ENCODE measurements at regions not wholly inside any gene's neighbourhood (a gene's known extent, or its start where the extent isn't known, plus 50 kb on each side); places are given as distances from the start of the nearest gene placed in this dataset.
"Not testable (repeated sequence)": the region's sequence is repeated elsewhere in the genome, so short reads cannot be mapped to it uniquely, and the experiment has no call there.

DNA sequence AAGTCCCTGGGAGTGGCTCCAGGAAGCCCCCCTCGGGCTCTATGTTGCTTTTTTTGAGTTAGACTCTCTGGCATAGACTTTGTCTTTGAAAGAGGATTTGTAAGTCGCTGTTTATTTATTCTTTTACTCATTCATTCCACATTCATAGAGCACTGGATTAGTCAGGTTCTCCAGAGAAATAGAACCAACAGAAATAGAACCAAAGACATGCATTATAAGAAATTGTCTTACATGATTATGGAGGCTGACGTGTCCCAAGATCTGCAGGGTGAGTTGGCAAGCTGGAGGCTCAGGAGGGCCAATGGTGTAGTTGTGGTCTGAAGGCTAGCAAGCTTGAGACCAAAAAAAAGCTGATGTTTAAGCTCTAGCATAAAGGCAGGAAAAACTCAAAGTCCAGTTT, 98.3 kb upstream of the CHD6 start:
- DNase-seq, result no peak

DNA sequence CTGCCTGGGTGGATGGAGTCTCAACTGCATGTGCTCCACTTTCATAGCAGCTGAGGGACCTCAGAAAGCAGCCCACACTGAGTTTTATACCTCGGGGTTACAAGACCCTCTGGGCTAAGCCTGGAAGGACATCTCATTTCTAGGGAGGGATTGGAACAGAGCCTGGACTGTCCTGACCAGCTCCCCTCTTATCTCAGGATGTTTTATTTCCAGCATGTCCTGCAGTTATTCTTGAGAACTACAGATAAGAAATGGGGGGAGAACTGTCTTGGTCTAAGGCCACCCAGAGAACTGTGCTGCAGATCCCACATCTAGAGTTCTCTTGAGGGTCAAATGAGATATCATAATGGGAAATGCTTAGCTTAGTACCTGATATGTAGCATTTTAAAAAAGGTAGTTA, 97.3 kb upstream of the CHD6 start:
- DNase-seq, result no peak

DNA sequence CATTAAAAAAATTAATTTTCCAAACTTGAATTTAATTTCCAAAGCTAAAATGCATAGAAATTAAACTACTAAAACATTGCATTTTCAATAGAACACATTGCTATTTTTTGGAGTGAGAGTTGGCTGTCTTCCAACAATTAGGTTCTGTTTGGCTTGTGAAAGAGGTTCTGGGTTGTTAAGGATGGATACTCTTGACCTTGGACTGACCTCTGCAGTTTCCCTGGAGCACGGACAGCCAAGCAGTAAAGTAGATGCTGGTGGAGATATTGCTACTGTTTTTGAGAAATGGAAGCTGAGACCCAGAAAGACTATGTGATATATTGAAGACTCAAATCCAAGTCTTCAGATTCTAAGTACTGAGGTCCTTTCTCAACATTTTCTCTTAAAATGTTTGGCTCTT, 95.9 kb upstream of the CHD6 start:
- no peak for DNase-seq

- DNase-seq, result no peak
Measured at GRCh38 chr20:41704896-41705295, 86.7 kb upstream of the CHD6 start.

DNA sequence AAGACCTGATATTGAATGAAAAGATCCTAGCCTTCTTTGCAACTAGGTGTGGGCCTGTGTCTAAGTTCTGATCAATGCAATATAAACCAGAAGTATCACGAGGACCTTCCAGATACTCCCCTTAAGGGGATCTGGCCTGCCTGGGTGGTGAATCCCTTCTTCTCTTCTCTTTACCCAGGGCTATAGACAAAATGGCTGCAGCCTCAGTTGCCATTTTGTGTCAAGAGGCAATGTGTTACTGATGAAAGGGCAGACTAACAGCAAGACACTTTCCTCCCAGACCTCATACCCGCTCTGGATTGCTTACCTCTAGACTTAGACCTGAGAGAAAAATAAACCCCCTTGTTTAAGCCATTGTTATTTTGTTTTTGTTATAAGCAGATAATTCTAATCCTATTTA, 84.5 kb upstream of the CHD6 start:
- DNase-seq, result no peak

GRCh38 chr20:41701588-41702348, 83.6 kb upstream of the CHD6 start:
- DNase-seq, result no peak

GRCh38 chr20:41699673-41700072, 81.5 kb upstream of the CHD6 start:
- DNase-seq, result not testable (repeated sequence)

DNA sequence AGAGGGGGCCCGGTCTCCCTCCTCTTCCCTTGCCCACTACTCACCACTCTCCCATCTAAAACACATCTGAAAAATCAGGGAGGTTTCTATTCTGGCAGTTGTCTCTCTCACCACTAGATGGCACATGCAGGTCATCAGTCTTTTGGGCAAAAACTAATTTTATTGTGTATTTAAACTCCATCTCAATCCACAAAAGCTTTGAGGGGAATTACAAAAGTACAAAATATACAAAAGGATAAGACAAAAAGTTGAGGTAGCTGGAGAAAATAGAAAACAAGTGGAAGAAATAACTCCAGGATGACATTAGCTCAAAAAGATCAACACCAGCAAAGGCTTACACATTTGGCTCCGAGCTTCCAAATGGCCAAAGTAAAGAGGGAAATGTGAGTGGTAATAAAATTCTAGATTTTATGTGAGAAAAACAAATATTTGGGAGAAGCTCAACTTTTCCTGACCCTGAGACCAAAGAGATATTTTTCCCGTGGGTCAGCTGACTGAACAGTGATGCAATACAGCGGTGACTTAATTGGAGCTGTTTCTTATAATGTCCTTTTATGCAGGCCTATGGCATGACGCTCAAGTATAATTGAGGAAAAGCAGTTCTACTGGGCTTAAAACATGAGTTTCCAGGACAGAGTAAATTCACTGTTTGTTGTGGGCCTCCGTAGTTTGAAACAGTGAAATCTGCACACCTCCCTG, 79.8 kb upstream of the CHD6 start:
- DNase-seq, result peak; percentile 75 to 84

DNA sequence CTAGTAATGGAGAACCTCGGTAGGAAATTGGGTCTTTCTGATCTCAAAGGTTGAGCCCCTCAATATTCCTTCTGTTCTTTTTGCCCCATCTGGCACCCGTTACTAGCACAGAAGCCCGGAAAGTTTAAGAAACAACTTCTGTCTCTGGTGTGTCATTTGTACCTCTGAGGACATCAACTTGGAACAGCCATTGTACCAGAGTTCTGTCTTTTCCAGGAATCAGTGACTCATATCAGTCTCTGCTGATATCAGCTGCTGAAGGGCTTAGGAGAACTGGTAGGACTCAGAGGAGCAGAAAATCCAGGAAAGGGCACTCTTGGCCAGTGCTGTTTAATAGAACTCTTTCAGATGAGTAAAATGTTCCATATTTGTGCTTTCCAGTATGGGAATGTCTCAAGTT, 78.3 kb upstream of the CHD6 start:
- no peak for DNase-seq

- DNase-seq, result no peak
Measured at GRCh38 chr20:41694796-41695195, 76.6 kb upstream of the CHD6 start.

DNA sequence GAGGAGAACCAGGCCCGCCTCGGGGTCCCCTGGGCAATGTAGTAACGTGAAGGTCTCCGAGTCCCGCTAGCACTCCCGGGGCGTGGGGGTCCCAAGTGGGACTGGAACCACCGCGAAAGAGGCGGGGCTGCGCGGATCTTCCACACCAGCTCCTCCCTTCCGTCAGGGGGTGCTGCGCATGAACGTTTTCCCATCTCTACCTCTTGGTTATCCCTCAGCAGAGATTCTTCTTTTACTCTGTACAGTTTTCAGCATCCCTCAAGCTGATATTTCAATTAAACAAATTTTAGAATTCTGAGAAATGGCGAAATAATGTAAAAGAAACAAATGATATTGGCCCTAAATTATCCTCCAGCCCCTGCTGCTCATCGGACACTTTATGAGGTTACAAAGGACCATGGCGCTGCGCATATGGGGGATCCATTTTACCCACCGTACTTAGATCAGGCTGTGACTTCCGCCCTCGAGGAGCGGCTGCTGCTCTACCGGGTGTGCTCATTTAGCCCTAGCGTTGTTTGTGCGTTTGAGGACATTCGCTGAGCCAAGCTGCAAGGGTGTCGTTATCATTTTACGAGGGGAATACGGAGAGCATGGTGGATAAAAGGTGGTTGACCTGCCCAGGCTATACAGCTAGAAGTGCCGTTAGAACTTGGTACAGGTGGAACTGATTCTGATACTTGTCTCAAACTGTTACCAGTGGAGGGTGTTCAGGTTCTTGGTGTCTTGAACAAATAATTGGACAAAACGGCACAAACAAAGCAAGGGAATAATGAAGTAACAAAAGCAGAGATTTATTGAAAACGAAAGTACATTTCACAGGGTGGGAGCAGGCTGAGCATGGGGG, 75.2 kb upstream of the CHD6 start:
- peak; percentile 93 to 94 for DNase-seq

DNA sequence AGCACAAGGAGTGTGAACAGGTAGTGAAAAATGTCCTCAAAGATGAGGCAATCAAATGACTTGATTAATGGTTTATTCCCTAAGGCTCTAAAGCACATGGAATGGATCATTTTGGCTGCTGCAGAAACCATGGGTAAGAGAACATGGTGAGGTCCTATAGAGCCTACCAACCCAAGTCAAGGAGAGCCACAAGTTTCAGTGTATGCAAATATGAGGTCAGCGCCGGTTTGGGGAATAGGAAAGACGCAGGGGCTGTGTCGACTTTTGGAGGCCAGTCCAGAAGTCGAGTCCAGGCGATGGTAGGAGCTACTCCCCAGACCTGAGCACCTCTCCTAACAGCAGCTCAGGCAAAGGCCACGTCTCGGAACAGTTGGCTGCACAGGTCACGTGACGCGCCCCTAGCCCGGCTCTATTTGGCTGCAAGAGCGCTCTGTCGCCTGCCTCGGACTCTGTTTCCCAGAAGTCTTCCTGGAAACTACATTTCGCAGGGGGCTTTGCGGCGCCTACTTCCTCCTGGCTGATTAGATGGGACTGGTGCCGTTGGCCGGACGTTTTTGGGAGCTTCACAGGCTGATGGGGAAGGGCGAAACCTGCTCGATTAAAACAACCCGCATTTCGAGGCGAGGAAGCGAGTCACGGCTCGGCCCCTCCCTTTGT, 74.4 kb upstream of the CHD6 start:
- peak; percentile 84 to 87 for DNase-seq

GRCh38 chr20:41691443-41691842, 73.3 kb upstream of the CHD6 start:
- DNase-seq, result no peak

DNA sequence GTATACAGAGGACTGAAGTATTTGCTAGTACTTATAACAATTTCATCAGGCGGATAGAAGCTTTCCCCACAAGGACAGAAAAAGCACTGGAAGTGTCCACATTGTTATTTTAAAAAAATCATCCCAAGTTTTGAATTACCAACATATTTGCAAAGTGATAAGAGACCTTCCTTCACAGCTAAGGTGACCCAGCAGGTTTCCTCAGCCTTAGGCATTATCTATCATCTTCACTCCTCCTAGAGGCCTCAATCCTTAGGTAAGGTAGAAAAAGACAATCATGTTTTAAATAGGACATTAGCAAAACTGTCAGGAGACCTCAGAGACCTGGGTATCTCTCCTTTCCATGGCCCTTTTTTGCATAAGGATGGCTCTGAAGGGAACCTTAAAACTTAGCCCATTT, 72.5 kb upstream of the CHD6 start:
- no peak for DNase-seq

DNA sequence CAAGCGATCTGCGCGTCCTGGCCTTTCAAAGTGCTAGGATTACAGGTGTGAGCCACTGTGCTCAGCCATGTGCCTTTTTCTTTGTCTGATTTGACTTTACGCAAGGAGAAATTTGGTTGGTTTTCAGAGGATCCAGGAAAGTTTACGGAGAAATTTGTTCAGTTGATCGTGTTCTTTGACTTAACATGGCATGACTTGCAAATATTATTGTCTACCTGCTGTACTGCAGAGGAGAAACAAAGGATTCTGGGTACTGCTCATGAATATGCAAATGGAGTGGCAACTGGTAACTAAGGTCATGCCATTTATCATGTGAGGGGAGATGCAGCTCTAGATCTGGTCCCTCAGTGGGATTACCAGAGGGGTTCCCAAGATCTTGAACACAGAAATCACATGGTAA, 68.8 kb upstream of the CHD6 start:
- no peak for DNase-seq

- DNase-seq, result not testable (repeated sequence)
Measured at GRCh38 chr20:41685145-41685544, 67.0 kb upstream of the CHD6 start.

DNA sequence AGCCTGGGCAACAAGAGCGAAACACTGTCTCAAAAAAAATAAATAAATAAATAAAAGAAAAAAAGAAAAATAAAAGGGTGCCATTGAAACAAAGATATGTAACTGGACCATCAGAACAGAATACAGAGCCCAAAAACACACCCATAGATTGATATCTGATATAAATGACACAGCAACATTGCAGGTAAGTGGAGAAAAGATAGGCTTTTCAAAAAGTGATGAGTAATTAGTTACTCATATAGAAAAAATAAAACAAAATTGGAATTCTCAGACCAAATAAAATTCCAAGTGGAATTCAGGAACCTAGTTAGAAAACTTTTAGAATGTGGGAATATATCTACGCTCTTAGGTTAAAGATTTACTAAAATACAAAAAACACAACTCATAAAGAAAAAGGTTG, 60.6 kb upstream of the CHD6 start:
- no peak for DNase-seq

- DNase-seq, result no peak
Measured at GRCh38 chr20:41672282-41672681, 54.1 kb upstream of the CHD6 start.

DNA sequence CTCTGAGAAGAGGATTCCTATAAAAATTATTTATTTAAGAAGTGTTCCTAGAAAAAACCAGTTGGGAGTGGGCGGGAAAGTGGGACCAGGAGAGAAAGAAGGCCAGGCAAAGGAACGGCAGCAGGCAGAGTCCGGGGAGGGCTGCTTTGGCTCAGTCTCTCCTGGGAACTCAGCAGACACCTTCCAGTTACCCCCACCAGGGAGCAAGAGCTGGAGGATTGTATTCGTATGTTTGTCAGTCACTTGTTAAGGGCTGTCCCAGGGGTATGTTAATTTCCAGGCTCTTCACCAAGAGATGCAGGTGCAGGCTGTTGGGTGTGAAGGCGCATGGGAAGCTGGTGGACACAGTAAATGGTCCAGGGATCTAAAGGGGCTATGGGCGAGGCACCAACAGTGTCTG, 53.0 kb upstream of the CHD6 start:
- no peak for DNase-seq

GRCh38 chr20:41670631-41671030, 52.5 kb upstream of the CHD6 start:
- no peak for DNase-seq

- DNase-seq, result no peak
Measured at GRCh38 chr20:41669708-41670263, 51.6 kb upstream of the CHD6 start.

- DNase-seq, result no peak
Measured at GRCh38 chr20:41668057-41668749, 50.0 kb upstream of the CHD6 start.

Data from Kasumi-1 (cell line).